ENCODE measurements at regions not wholly inside any gene's neighbourhood (a gene's known extent, or its start where the extent isn't known, plus 50 kb on each side); places are given as distances from the start of the nearest gene placed in this dataset.
"Not testable (repeated sequence)": the region's sequence is repeated elsewhere in the genome, so short reads cannot be mapped to it uniquely, and the experiment has no call there.

DNA sequence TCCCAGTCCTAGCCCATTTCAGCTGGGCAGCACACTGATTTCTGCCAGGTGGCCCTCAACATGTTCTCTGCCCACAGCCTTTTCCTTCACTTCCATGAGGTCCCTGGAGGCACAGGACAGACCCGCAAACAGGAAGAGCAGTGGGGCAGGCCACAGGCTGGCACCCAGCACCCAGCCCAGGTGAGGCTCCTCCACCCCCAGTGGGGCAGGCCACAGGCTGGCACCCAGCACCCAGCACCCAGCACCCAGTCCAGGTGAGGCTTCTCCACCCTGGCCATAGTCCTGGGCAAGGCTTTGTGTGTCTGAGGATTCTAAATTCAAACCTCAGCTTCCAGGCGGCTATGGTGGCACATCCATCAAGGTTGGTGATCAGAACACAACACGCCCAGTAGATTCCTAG, 1413.0 kb downstream of the BRD1 start:
- no peak for DNase-seq (ENCODE audit: low read depth in 4 of 4, low spot score in 2 of 4)

DNA sequence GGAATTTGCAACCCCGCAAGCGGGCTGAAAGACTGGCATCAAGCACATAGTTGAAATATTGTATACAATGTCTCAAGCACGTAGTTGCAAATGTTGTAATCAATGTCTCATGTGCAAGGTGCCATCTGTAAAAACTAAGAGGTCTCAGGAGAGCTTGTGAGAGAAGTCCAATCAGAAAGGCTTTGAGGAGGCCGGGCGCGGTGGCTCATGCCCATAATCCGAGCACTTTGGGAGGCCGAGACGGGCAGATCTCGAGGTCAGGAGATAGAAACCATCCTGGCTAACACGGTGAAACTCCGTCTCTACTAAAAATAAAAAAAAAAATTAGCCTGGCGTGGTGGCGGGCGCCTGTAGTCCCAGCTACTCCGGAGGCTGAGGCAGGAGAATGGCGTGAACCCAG, 1414.7 kb downstream of the BRD1 start:
- DNase-seq (ENCODE audit: low read depth in 4 of 4, low spot score in 2 of 4): not testable (repeated sequence)

GRCh38 chr22:48410536-48410935, 1417.1 kb downstream of the BRD1 start:
- DNase-seq (ENCODE audit: low read depth in 4 of 4, low spot score in 2 of 4): no peak

DNA sequence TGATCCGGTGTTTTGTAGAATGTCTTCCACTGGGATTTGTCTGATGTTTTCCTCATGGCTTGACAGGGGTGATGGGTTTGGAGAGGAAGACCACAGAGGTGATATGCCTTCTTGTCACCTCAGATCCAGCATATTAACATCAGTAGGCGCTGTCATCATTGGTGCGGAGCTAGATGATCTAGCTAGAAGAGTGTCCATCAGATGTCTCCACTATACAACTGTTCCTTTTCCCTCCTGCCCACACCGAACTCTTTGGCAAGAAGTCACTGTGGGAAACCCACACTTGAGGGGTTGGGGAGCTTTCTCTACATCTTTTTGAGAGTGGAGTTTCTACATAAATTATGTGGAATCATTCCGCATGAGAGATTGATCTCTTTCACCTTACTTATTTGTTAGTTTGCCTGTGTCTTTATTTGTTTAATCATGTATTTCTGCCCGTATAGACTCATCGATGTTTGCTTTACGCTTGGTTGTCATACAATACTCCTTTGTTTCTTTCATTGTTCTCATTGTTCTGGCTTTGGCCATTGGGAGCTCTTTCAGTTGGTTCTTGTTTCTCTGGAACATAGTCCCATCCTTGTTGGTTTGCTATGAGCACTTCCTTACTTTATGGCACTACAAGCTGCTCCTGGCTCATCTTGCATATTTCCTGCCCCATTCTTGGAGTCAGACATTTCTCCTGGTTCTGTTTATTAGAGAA, 1420.3 kb downstream of the BRD1 start:
- DNase-seq (ENCODE audit: low read depth in 4 of 4, low spot score in 2 of 4): no peak

DNA sequence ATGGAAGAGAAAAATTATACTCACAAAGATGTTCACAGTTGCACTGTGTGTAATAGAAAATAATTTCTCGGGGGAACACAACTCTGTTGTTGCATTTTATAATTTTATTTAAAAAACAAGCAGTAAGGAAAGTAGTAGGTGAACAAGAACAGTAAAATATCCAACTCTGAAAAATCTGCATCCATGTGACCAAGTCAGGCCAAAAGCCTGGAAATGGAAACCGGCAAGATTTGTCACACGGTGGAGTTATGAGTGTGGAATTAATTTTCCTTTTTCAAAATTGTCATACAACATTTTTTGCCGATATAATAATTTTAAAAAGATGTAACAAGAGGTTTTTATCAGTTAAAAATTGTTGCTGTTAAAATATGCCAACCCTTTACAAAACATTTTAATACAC, 1421.5 kb downstream of the BRD1 start:
- DNase-seq (ENCODE audit: low read depth in 4 of 4, low spot score in 2 of 4): no peak

DNA sequence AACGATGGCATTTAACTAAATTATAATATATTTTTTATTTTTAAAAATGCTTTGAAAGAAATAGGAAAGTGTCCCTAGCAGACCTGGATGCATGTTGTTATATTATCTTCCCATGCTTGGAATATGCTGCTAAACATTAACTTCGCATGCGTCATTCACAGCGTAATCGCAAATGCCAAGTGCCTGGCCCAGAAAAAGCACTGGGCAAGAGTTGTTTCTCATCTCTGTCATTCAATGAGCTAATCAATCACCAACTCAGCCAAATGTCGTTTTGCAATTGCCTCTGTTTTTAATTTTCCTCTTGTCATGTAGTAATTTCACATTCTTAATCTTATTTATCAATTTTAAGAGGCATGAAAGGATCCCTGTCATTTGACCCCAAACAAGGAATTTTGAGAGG, 1421.9 kb downstream of the BRD1 start:
- no peak for DNase-seq (ENCODE audit: low read depth in 4 of 4, low spot score in 2 of 4)

GRCh38 chr22:48404801-48405447, 1422.7 kb downstream of the BRD1 start:
- DNase-seq (ENCODE audit: low read depth in 4 of 4, low spot score in 2 of 4): no peak

- no peak for DNase-seq (ENCODE audit: low read depth in 4 of 4, low spot score in 2 of 4)
These were observed 1423.9 kb downstream of the BRD1 start for GRCh38 chr22:48403521-48404403.

DNA sequence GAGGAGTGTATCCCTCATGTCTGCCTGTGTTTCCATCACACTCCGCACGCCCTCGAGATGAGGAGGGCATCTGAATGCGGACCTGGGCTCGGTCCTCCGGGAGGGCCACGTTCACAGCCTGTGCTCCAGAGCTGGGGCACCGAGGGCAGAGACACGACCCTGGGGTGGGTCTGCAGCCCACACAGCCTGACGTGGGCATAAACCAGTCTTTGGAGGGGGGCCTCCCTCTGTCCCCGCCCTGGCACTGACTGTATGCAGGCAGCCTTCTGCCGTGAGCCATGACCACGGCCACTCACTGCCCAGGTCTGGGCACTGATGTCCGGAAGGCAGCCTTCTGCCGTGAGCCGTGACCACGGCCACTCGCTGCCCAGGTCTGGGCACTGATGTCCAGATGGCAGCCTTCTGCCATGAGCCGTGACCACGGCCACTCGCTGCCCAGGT, 1425.1 kb downstream of the BRD1 start:
- no peak for DNase-seq (ENCODE audit: low read depth in 4 of 4, low spot score in 2 of 4)

- not testable (repeated sequence) for DNase-seq (ENCODE audit: low read depth in 4 of 4, low spot score in 2 of 4)
These were observed 1426.2 kb downstream of the BRD1 start for GRCh38 chr22:48401523-48401922.

DNA sequence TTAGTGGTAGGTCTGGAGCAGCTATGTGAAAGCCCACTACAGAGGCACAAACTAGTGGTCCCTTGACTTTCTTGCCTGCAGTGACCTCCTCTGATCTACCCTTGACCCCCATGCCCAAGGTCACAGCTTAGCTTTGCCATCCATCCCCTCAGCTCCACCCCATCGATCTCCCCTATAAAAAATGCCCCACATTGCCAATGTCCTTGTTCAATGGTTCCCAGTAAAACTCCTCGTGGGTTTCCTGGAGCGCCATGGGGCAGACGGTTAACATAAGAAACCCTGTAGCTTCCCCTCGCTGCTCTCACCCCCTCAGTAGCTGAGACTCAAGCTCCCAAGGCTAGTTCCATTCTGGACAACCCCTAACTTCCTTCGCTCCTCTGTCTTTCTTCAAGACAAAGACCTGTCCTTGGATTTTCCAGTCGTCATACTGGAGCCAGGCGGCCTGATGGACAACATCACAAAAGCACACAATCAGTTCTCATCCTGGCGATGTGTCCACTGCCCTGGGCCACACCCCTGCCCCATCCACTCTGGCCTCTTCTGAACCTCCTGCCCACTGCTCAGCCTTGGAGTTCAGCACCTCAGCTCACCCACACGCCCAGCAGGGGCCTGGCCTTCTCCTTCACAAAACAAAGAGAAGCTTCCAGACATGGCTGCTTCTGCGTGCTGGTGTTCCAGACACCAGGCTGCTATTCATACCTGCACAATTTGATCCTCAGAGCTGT, 1429.3 kb downstream of the BRD1 start:
- no peak for DNase-seq (ENCODE audit: low read depth in 4 of 4, low spot score in 2 of 4)

- no peak for DNase-seq (ENCODE audit: low read depth in 4 of 4, low spot score in 2 of 4)
These were observed 1430.0 kb downstream of the BRD1 start for GRCh38 chr22:48397531-48398180.

DNA sequence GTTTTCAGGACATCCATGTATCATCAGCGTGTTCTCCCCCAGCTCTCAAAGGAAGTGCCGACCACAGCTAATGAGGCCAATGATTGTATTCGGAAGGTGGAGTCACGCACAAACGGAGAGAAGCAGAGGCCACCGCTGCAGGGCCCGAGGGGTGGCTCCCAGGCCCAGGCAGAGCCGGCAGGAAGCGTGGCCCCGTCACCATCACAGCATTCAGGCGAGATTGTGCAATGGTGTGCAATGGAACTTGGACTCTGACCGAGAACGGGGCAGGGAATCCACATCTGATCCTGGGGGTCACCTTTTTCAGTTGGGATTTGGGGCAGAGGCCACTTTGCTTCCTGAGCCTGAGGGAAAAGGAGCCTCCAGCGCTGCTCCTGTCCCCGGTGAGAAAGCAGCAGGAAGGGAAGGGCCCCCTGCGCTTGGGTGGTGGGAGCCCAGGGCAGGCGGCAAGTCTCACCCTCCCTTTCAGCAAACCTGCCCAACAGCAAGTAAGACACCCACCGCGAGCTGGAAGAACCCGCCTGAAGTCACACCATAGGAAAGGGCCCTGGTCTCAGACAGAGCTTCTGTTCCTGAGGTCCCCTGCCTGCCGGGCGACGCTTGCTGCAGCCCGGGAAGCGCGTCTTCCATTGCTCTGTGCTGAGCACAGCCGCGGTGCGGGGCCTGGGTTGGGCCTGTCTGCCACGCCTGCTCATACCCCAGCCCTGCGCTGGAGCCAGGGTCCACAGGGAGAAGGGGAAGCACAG, 1430.7 kb downstream of the BRD1 start:
- DNase-seq (ENCODE audit: low read depth in 4 of 4, low spot score in 2 of 4): no peak

DNA sequence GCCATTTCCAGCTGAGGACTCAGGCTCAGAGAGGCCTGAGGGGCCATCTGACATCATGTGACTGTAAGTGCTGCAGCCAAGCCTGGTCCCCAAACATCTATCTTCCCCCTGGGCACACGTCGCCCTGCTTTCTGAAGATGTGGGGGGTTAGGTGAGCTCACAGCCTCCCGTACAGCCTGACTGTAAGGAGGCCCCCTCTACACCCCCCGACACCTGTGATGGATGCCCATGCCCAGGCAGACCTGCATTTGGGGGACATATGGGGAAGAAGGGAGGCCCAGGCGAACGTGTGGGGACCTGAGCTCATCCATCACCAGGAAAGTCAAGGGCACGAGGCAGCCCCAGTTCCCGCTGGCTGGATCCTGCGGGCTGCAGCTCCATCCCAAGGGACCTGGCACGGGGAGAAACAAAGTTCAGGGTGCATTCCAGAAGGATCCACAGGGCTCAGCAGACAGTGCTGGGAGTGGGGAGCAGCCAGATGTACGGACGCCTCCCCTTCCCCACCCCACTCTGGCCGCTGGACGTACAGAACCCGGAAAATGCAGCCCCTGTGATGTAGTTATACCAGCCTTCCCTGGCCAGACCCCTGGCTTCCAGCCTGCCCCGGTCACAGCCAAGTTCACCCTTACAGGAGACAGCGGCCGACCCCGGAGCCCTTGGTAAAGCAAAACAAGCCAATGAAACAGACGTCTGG, 1431.4 kb downstream of the BRD1 start:
- DNase-seq (ENCODE audit: low read depth in 4 of 4, low spot score in 2 of 4): no peak

GRCh38 chr22:48395201-48395600, 1432.5 kb downstream of the BRD1 start:
- no peak for DNase-seq (ENCODE audit: low read depth in 4 of 4, low spot score in 2 of 4)

- DNase-seq (ENCODE audit: low read depth in 4 of 4, low spot score in 2 of 4): no peak
These were observed 1432.9 kb downstream of the BRD1 start for GRCh38 chr22:48394787-48395186.

GRCh38 chr22:48393885-48394284, 1433.8 kb downstream of the BRD1 start:
- no peak for DNase-seq (ENCODE audit: low read depth in 4 of 4, low spot score in 2 of 4)

- DNase-seq (ENCODE audit: low read depth in 4 of 4, low spot score in 2 of 4): no peak
These were observed 1434.7 kb downstream of the BRD1 start for GRCh38 chr22:48393041-48393370.

DNA sequence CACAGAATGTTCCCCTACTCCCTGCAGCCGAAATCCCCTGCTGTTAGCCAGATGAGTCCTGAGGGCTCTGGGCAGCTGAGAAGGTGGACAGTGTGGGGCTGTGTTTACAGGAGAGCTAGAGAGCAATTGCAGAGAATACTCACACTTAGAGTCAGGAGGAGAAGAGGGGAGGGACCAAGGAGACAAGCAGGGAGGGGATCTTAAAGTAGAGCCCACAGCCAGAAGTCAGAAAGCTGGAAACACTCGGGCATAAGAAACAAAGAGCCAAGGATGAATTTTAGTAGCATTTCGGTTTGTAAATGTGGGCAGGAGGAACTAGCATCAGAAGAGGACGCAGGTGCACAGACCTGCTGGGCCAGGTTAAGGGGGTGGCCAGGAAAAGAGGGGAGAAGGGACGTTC, 1435.9 kb downstream of the BRD1 start:
- DNase-seq (ENCODE audit: low read depth in 4 of 4, low spot score in 2 of 4): no peak

All from left renal cortex interstitium (tissue), 4 donors.